Ishikawa (cell line): ENCODE measurements at regions not wholly inside any gene's neighbourhood (a gene's known extent, or its start where the extent isn't known, plus 50 kb on each side); places are given as distances from the start of the nearest gene placed in this dataset.

Experiments
- CEBPB ChIP-seq: IDR thresholded peaks from 2 replicates; pipeline ENCODE4 v1.6.1; 2012
- CREB1 ChIP-seq: IDR thresholded peaks from 2 replicates; pipeline ENCODE4 v1.6.1; 2012; ENCODE audit warnings: low read depth
- EGR1 ChIP-seq: IDR thresholded peaks from 2 replicates; pipeline ENCODE4 v1.6.1; 2012
- EP300 ChIP-seq: IDR thresholded peaks from 2 replicates; pipeline ENCODE4 v1.6.1; 2012; ENCODE audit warnings: borderline replicate concordance
- FOXM1 ChIP-seq: IDR thresholded peaks from 2 replicates; pipeline ENCODE4 v1.6.1; 2012; ENCODE audit warnings: low read depth, borderline replicate concordance
- NFIC ChIP-seq: IDR thresholded peaks from 2 replicates; pipeline ENCODE4 v1.6.1; 2012
- RAD21 ChIP-seq: IDR thresholded peaks from 2 replicates; pipeline ENCODE4 v1.6.1; 2012; ENCODE audit warnings: low read depth
- TAF1 ChIP-seq: IDR thresholded peaks from 2 replicates; pipeline ENCODE4 v1.6.1; 2012; ENCODE audit warnings: low read depth, mild to moderate bottlenecking
- TCF12 ChIP-seq: IDR thresholded peaks from 2 replicates; pipeline ENCODE4 v1.6.1; 2012; ENCODE audit warnings: low read depth
- TEAD4 ChIP-seq: IDR thresholded peaks from 2 replicates; pipeline ENCODE4 v1.6.1; 2012
- YY1 ChIP-seq: IDR thresholded peaks from 2 replicates; pipeline ENCODE4 v1.6.1; 2012; ENCODE audit warnings: low read depth
- ZBTB7A ChIP-seq: IDR thresholded peaks from 2 replicates; pipeline ENCODE4 v1.6.1; 2012; ENCODE audit warnings: low read depth
- TF ChIP-seq, protein P1 (sequence below): IDR thresholded peaks from 2 replicates; pipeline ENCODE4 v1.6.1; 2012; ENCODE audit warnings: low read depth, mild to moderate bottlenecking
- TF ChIP-seq, protein P2 (sequence below): IDR thresholded peaks from 2 replicates; pipeline ENCODE4 v1.6.1; 2012
- TF ChIP-seq, protein P3 (sequence below): IDR thresholded peaks from 2 replicates; pipeline ENCODE4 v1.6.1; 2012

DNA sequence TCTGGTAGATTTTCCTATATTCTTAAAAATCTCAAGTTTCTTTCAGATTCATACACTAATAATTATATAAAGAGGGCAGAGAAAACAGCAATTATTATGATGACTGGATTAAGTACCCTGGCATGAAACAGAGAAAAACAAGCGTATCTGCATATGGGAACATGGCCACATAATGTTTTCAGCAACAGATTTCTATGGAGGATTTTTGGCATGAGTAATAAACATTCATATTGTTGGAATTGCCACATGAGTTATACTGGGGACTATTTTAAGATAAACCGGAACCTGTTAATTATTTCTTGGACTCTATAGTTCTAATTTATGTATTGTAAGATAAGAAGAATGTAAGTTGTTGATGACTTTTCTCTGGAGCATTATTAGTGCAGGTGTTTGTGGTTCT, 112.7 kb downstream of the OXSM start:
- TF ChIP-seq NFIC: no peak
- no peak for TF ChIP-seq EP300
- TF ChIP-seq RAD21: no peak

DNA sequence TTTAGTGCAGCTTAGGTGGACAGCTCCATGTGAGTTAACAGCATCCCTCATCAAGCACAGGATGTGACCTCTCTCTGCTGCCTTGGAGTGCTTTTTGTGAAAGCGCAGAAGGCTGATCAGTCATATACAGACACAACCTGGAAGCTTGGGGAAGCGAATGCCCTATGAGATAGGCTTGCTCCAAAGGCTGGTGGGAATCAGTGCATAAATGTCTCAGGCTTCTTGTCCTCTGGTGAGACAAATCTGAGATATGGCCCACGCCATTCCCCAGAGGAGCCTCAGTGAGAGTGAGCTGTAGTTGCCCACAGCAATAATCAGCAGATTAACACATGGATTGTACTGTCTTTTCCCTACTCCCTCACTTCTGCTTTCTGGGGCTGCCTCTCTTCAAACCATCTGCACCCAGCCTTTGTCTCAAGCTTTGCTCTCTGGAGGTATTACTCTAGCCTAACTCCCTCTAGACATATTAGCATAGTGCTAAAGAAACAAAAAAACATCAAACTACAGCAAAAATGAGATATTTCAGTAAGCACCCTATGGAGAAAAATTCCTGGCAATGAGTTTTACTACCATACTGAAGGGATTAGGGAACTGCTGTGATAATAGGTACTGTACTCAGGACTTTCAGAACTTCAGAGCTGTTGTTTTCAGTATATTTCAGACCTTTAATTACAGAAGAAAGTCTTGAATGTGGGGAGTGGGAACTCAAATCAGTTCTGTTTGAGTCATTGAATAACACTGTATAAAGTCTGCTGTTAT, 113.7 kb downstream of the OXSM start:
- TF ChIP-seq FOXM1 (no peak), NFIC (no peak), EGR1 (no peak), TAF1 (no peak), CREB1 (no peak), RAD21 (no peak), CEBPB (no peak), TEAD4 (no peak), YY1 (no peak), ZBTB7A (no peak)
- TF ChIP-seq, protein P1, sequence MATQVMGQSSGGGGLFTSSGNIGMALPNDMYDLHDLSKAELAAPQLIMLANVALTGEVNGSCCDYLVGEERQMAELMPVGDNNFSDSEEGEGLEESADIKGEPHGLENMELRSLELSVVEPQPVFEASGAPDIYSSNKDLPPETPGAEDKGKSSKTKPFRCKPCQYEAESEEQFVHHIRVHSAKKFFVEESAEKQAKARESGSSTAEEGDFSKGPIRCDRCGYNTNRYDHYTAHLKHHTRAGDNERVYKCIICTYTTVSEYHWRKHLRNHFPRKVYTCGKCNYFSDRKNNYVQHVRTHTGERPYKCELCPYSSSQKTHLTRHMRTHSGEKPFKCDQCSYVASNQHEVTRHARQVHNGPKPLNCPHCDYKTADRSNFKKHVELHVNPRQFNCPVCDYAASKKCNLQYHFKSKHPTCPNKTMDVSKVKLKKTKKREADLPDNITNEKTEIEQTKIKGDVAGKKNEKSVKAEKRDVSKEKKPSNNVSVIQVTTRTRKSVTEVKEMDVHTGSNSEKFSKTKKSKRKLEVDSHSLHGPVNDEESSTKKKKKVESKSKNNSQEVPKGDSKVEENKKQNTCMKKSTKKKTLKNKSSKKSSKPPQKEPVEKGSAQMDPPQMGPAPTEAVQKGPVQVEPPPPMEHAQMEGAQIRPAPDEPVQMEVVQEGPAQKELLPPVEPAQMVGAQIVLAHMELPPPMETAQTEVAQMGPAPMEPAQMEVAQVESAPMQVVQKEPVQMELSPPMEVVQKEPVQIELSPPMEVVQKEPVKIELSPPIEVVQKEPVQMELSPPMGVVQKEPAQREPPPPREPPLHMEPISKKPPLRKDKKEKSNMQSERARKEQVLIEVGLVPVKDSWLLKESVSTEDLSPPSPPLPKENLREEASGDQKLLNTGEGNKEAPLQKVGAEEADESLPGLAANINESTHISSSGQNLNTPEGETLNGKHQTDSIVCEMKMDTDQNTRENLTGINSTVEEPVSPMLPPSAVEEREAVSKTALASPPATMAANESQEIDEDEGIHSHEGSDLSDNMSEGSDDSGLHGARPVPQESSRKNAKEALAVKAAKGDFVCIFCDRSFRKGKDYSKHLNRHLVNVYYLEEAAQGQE: no peak
- TF ChIP-seq, protein P2, sequence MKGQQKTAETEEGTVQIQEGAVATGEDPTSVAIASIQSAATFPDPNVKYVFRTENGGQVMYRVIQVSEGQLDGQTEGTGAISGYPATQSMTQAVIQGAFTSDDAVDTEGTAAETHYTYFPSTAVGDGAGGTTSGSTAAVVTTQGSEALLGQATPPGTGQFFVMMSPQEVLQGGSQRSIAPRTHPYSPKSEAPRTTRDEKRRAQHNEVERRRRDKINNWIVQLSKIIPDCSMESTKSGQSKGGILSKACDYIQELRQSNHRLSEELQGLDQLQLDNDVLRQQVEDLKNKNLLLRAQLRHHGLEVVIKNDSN: no peak
- TF ChIP-seq, protein P3, sequence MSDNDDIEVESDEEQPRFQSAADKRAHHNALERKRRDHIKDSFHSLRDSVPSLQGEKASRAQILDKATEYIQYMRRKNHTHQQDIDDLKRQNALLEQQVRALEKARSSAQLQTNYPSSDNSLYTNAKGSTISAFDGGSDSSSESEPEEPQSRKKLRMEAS: no peak

DNA sequence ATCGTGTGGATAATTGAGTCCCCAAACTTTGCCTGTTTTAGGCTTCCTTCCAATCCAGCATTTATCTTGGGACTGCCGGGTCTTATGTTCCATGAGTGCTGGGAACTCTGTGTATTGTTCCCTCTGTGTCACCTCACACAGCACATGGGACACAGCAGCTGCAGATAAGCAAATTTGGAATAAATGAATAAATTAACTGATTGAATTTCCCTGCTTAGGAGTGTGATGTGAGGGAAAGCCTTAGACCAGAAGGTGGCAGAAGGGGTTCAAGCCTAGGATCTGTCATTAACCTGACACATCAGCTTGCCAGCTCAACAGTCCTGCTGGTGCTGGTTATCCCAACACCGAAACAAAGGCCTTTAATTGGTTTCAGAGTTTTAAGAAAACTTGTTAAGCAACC, 114.3 kb downstream of the OXSM start:
- TF ChIP-seq CEBPB (no peak), RAD21 (peak; percentile 48)

DNA sequence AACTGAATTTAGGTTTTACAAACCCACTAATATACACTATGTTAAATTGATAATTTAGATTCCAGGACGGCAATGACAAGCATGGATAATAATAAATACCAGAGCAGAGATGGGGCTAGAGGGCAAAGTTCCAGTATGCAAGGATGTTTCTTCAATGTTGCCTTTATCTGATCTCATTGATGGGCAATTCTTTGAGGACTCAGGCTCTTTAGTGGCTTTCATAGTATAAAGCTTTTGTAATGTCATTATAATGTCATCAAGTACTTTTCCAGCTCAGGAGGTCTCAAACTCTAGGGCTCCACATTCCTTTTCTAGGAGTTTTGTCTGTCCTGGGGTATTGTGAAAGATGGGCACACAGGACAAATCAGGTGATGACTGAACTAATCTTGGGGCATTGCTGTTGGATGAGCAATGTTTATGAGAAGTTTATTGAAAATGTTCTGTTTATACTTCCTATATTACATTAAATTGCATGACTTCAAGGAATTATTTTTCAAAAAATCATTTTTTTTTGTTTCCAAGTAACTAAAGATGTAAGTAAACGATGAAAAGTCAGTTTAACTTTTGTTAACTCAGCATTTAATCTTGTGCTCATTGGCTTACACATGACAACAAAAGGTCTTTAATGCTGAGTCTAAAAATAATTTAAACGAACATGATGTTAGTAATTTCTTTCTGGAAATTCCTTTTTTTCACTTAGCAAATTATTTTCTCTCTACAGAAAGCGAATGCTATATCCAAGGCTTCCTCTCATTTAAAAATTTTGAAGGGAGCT, 116.4 kb downstream of the OXSM start:
- no peak for TF ChIP-seq ZBTB7A
- TF ChIP-seq TEAD4: no peak
- TF ChIP-seq EP300: no peak
- TF ChIP-seq CREB1: no peak
- no peak for TF ChIP-seq NFIC
- no peak for TF ChIP-seq YY1
- no peak for TF ChIP-seq EGR1
- no peak for TF ChIP-seq RAD21
- TF ChIP-seq FOXM1: no peak

DNA sequence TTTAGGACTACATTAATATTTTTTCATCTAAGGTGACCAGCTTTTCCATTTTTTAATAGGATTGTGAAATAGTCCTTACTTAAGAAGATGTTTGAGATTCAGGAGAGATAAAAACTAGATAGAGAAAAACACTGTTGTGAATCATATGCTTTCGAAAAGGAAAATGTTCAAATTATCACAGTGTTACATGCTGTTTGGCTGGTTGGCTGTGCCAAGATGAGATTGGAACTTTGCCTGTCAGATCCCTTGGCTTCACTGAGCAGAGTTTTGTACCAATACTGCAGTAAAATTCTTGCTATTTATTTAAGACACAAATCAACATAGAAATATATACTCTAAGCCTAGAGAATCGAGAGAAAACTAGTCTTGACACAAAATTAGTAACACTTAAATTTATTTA, 117.2 kb downstream of the OXSM start:
- TF ChIP-seq, protein P2: no peak
- TF ChIP-seq TAF1: no peak
- no peak for TF ChIP-seq CEBPB
- TF ChIP-seq YY1: no peak

DNA sequence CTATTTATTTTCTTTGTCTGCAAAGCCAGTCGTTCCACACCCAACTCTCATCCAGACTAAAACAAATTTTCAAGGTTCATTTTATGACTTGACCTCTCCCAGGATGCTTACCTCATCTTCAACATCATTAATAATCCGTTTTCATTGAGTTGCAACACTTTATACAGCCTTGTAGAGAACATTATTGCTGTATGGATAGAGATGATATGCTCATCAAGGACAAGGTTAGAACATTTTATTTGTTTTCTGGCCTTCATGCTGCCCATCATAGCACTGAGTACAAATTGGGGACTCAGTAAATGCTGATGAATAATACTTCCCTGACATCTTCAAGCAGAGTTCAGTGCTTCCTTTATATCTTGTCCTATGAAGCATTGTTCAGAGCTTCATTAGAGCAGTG, 120.2 kb downstream of the OXSM start:
- TF ChIP-seq NFIC (no peak), TCF12 (no peak), FOXM1 (no peak), ZBTB7A (no peak), EP300 (no peak), CREB1 (no peak), YY1 (no peak), TEAD4 (no peak), CEBPB (no peak), EGR1 (no peak), RAD21 (no peak), TAF1 (no peak)
- TF ChIP-seq, protein P3: no peak
- TF ChIP-seq, protein P2: no peak
- TF ChIP-seq, protein P1: no peak
